H1 (cell line): ENCODE measurements at regions not wholly inside any gene's neighbourhood (a gene's known extent, or its start where the extent isn't known, plus 50 kb on each side); places are given as distances from the start of the nearest gene placed in this dataset.

ENCODE experiments used
- EZH2 ChIP-seq: fragments of 200-600 bp; sonication (generic); IDR thresholded peaks from 2 replicates; pipeline ENCODE4 v1.7.1; 2012; ENCODE audit warnings: low read depth, mild to moderate bottlenecking, moderate library complexity, low read length, inconsistent platforms; ENCODE audit not compliant: severe bottlenecking
- GABPA ChIP-seq: IDR thresholded peaks from 2 replicates; pipeline ENCODE4 v1.6.1; 2011; ENCODE audit warnings: mild to moderate bottlenecking, low read length, moderate library complexity, borderline replicate concordance; ENCODE audit not compliant: insufficient read depth
- GTF2F1 ChIP-seq: IDR thresholded peaks from 2 replicates; pipeline ENCODE4 v1.6.1; 2012; ENCODE audit warnings: low read depth, low read length, improper control_type of control experiment, borderline replicate concordance
- HDAC6 ChIP-seq: IDR thresholded peaks from one replicate; pipeline ENCODE4 v1.7.1; 2012; ENCODE audit warnings: low read depth, mild to moderate bottlenecking, inconsistent platforms, low read length, moderate library complexity
- POLR2A ChIP-seq, 2 experiments: IDR thresholded peaks; 1 replicate in 1 of 2; 2 replicates in 1 of 2; pipeline ENCODE4 v1.6.1; 2011; ENCODE audit warnings: low read depth in 2 of 2, low read length in 2 of 2, mild to moderate bottlenecking in 2 of 2; ENCODE audit errors: control extremely low read depth in 1 of 2
- POLR2AphosphoS5 ChIP-seq: IDR thresholded peaks from 2 replicates; pipeline ENCODE4 v1.6.1; 2011; ENCODE audit warnings: low read depth, low read length
- RAD21 ChIP-seq, 2 experiments: IDR thresholded peaks in 1 of 2; conservative IDR thresholded peaks in 1 of 2; 2 replicates each; pipeline ENCODE4 v1.6.1; 2011; ENCODE audit warnings: low read depth in 2 of 2, low read length in 2 of 2, improper control_type of control experiment in 1 of 2, inconsistent platforms in 1 of 2, mild to moderate bottlenecking in 1 of 2, moderate library complexity in 1 of 2
- SP2 ChIP-seq: IDR thresholded peaks from 2 replicates; pipeline ENCODE4 v1.6.1; 2012; ENCODE audit warnings: mild to moderate bottlenecking, low read length, inconsistent platforms
- TAF1 ChIP-seq: IDR thresholded peaks from 2 replicates; pipeline ENCODE4 v1.6.1; 2011; ENCODE audit warnings: mild to moderate bottlenecking, low read depth, low read length
- TF ChIP-seq, protein P1 (sequence below), 3 experiments: IDR thresholded peaks; 1 replicate in 2 of 3; 2 replicates in 1 of 3; pipeline versions ENCODE4 v1.5.1 to v1.6.1; 2011; ENCODE audit warnings: low read length in 3 of 3, mild to moderate bottlenecking in 3 of 3, inconsistent platforms in 2 of 3, low read depth in 1 of 3, moderate library complexity in 1 of 3; ENCODE audit not compliant: insufficient read depth in 1 of 3; ENCODE audit errors: control extremely low read depth in 1 of 3
- TF ChIP-seq, protein P2 (sequence below): IDR thresholded peaks from 2 replicates; pipeline ENCODE4 v1.6.1; 2012; ENCODE audit warnings: inconsistent platforms

DNA sequence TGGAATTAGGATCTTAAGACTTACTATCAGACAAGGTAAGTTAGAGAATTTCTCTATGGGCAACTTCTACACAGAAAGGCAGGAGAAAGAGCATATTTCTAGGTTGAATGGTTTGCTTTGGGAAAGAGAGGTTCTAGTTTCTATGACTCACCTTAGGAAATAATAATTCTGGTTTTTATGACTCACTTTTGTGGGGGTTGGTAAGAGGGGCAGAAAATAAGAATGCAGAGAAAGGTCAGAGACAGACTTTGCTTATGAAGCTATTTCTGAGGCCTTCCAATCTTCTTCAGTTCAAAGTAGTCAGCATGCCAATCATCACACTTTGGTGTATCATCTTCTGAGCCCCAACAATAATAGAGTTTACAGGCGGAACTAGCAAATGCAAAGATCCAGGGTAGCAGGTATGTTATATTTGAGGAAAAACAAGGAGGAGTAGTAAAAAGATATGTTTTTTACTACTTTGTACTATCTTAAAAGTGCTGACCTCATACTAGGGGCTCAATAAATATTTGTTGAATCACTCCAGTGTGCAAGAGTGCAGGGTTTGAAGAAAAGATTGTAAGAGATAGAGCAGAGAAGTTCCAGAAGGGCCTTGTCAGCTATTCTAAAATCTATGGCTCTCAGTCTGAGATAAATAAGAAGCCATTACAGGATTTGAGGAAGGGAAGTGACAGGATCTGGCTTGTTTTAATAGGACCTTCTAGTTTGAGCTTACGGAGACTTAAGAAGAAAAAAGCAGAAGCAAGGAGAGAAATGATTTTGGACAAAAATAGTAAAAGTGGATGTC is 56.7 kb upstream of the LRFN5 start:
- no peak for TF ChIP-seq TAF1
- no peak for TF ChIP-seq POLR2AphosphoS5
- no peak for TF ChIP-seq GABPA
- TF ChIP-seq, protein P1, sequence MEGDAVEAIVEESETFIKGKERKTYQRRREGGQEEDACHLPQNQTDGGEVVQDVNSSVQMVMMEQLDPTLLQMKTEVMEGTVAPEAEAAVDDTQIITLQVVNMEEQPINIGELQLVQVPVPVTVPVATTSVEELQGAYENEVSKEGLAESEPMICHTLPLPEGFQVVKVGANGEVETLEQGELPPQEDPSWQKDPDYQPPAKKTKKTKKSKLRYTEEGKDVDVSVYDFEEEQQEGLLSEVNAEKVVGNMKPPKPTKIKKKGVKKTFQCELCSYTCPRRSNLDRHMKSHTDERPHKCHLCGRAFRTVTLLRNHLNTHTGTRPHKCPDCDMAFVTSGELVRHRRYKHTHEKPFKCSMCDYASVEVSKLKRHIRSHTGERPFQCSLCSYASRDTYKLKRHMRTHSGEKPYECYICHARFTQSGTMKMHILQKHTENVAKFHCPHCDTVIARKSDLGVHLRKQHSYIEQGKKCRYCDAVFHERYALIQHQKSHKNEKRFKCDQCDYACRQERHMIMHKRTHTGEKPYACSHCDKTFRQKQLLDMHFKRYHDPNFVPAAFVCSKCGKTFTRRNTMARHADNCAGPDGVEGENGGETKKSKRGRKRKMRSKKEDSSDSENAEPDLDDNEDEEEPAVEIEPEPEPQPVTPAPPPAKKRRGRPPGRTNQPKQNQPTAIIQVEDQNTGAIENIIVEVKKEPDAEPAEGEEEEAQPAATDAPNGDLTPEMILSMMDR (IDR thresholded peaks at IDR 0.05; ENCODE audit: control extremely low read depth in 1 of 3, insufficient read depth in 1 of 3, low read depth in 1 of 3, low read length in 3 of 3): no peak
- no peak for TF ChIP-seq EZH2
- no peak for TF ChIP-seq POLR2A (IDR thresholded peaks at IDR 0.05; ENCODE audit: control extremely low read depth in 1 of 2, low read depth in 2 of 2, low read length in 2 of 2)
- no peak for TF ChIP-seq RAD21 (IDR thresholded peaks at IDR 0.05 in 1 of 2, conservative IDR thresholded peaks at IDR 0.05 in 1 of 2; ENCODE audit: low read depth in 2 of 2, low read length in 2 of 2)
- TF ChIP-seq, protein P2, sequence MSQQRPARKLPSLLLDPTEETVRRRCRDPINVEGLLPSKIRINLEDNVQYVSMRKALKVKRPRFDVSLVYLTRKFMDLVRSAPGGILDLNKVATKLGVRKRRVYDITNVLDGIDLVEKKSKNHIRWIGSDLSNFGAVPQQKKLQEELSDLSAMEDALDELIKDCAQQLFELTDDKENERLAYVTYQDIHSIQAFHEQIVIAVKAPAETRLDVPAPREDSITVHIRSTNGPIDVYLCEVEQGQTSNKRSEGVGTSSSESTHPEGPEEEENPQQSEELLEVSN: no peak
- no peak for TF ChIP-seq GTF2F1
- no peak for TF ChIP-seq HDAC6
- no peak for TF ChIP-seq SP2
